ENCODE measurements at regions not wholly inside any gene's neighbourhood (a gene's known extent, or its start where the extent isn't known, plus 50 kb on each side); places are given as distances from the start of the nearest gene placed in this dataset.

DNA sequence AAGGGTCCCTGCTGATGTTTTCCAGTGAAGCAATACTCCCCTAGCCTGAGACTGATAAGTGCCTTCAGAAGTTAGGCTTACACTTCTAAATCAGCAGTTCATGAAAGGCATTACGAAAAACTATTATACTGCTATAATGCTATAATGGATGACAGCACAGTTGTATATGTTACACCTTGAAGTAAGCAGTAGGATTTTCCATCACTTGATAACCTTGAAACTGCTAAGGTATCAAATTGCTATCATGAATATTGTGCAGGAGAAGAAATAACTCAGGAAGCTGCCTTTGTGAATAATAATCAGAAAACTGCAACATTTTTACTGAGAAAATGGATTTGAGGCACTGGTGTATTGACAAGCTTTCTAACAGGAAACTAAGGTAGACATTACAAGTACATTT lies 142.3 kb downstream of the HNMT start:
- DNase-seq: no peak

DNA sequence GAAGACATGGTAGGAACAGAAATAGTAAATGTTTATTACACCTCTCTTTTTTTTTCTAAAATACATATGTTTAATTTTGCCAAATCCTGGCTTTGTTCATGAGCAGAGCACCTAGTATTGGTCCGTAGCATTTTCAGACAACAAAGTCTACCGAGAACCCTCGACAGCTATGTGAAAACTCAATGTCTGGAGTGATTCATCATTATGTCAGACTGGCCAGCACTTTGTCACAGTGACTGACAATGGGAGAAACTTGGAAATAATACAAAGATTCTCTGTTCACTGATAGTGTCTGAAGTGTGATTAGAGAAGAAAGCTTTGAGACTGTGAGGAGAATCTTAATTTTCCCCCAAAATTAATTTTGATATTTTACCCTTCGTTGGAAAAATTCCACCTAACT lies 143.0 kb downstream of the HNMT start:
- DNase-seq: no peak

DNA sequence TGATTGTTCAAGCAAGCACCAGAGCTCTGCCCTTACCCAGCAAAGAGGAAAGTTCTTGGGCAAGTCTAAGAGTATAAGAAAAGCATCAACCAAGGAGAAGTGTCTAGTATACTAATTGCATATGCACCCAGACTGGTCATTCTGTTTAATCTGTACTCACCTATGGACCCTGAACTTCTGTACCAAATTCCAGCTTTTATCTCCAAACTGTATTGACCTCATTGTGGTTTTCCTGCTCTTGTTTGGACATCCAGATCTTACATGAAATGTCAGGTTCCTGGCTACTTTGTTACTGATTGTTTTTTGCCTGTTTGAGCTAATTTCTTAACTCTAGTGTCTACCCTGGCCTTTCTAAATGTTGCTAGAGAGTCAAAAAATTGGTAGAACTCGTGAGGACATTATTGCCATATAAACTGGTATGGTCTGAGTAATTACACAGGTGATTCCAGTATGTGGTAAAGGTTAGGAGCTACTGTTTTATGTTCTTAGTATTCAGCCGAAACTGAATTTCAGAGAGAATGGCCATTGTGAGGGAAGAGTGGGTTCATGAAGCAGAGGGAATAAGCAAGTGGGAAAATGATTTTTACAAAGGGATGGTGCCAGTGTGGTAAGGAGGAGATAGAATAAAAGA lies 146.3 kb downstream of the HNMT start:
- no peak for DNase-seq

DNA sequence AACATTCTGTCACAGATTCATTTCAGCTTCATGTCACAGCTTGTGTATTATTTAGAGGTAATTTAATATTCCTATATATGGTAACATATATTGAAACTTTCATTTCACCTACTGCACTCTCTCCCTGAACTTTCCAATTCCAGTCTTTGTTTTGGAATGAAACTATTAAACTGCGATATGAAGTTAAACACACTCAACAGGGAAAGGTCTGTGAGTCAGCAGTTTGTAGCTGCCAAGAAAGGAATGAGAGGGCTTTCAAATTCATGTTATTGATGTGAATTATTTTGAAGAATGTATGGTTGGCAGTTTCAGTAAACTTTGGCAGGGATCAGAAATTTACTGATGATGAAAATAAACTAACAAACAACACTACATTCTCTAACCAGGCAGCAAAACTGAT lies 148.3 kb downstream of the HNMT start:
- no peak for DNase-seq

DNA sequence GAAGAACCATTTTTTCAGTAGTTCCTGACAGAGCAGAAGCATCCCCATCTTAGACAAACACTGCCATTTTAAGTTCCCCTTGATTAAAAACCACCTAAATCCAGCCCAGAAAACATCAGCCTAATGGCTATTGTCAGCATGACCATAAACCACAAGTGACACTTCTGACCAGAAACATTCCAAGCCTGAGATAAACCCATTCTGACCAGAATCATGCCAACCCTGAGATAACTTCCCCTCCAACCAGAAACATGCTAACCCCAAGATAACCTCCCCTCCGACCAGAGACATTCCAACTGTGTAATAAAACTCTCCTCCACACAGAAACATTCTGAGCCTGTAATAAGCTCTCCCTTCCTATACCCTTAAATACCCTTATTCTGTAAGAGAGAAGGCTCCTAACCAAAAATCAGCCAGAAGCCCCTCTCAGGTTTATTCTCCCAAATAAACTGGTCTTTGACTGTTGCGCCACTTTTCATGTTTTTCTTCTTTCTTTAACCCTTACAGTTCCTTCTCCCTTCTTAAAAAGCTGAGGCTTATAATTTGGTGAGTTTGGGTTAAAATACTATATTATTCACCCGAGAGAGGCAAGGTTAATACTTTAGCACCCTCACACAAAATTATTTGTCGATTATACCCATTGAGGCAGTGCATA lies 149.7 kb downstream of the HNMT start:
- DNase-seq: no peak

DNA sequence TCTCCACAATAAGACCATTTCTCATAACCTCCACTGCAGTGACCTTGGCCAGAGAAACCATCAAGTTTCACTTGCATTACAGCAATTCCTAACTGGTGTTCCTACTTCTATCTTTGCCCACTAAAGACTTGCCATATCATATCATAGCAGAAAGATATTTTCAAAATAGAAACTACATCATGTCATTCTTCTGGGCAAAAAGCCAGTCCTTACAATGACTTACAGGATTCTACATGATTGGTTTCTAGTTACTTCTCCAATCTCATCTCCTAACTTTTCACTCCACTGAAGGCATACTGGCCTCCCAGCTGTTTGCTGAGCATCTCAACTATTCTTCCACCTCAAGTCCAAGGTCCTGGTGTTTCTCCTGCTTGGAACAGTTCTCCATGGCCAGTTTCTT lies 151.4 kb downstream of the HNMT start:
- no peak for DNase-seq

DNA sequence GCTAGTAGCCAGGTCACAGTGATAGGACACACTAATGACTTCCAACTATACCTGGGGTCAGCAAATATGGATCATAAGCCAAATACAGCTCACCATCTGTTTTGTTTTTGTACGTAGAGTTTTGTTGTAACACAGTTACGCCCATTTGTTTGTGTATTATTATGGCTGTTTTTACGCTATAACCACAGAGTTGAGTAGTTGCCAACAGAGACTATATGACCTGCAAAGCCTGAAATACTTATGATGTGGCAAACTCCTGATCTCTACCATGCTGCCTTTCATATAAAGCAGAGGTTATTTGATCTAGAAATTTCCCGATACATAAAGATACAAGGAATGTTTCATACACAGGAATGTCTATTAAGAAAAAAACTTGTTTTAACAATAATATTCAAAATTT lies 152.2 kb downstream of the HNMT start:
- DNase-seq: no peak

DNA sequence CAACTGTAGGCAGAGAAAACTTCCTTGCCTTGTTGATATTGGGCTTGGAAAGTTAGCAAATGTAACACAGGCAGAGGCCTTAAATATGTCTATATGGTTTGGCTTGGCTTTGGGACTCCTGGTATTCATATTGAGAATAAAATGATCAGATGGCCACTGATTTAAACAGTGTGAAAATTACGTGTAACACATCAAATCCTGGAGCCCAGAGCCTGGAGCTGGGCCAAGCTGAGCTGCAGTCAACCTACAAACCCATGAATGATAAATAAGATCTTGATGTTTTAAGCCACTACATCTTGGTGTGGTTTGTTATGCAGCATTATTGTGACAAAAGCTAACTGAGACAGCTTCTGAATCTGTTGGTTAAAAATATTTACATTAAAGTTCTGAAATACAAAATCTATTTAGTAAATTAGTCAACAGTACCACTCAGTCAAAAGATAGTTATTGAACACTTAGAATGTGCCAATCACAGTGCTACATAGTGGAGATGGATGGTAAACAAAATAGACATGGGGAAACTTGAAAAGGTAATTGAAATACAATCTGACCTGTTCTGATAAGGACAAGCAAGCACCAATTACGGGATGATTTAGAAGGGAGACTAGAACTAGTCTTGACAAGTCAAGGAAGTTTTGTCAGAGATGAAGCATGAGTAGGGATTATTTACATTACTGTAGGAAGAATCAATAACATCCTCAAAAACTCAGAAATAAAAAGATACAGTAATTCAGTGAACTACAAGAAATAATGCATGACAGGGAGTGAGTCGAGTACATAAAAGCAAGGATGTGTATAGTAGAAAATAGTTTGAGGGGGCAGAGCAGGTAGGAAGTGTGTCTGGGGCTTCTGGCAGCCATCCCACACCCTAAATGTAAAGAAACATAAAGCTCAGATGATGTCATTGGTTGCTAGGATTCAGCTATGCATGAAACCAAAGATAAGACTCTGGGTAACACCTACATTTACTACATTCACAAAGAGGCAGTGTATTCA lies 157.7 kb downstream of the HNMT start:
- no peak for DNase-seq

DNA sequence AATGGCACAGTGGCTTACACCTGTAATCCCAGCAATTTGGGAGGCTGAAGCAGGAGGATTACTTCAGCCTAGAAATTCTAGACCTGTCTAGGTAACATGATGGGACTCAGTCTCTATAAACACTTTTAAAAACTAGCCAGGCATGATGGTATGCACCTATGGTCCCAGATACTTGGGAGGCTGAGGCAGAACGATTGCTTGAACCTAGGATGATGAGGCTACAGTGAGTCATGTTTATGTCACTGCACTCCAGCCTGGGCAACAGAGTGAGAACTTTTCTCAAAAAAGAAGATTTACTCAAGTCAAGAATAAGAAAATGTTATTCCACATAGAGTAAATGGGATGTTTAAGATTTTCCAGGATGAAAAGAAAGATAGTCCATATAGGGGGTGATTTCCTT lies 158.6 kb downstream of the HNMT start:
- DNase-seq: no peak

DNA sequence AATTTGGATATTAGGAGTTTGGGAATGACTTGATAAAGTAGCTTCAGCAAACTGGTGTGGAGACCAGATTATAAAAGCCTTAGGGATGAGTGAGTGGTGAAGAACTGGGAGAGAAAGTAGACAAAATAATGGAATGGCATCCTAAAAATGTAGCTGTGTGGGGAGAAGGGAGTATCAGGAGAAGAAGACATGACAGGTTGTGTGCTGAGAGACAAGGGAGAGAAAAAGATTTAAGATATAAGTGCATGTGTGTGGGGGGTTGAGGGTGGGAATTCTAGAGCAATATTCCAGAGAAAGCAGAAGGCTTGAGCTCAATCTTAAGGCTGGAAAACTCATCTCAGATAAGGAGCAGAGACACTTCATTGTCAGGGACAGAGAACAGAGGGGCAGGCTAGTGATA lies 159.5 kb downstream of the HNMT start:
- no peak for DNase-seq

DNA sequence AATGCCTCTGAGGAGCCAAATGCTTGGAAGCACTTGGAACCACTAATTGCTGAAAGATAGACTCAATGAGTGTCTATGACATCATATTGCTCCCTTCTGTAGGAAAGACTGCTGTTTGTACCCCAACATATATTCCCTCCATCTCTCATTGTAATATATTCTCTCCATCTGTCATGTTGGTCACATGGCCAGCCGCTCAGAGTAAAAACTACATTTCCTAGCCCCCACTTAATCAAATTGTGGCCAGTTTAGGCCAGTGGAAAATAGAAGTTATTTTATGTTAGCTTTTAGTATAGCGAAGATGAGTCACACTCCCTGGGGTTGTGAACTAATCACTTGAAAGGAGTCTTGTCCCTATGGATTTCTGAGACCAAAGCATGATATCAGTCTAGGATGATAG lies 160.2 kb downstream of the HNMT start:
- DNase-seq: no peak

DNA sequence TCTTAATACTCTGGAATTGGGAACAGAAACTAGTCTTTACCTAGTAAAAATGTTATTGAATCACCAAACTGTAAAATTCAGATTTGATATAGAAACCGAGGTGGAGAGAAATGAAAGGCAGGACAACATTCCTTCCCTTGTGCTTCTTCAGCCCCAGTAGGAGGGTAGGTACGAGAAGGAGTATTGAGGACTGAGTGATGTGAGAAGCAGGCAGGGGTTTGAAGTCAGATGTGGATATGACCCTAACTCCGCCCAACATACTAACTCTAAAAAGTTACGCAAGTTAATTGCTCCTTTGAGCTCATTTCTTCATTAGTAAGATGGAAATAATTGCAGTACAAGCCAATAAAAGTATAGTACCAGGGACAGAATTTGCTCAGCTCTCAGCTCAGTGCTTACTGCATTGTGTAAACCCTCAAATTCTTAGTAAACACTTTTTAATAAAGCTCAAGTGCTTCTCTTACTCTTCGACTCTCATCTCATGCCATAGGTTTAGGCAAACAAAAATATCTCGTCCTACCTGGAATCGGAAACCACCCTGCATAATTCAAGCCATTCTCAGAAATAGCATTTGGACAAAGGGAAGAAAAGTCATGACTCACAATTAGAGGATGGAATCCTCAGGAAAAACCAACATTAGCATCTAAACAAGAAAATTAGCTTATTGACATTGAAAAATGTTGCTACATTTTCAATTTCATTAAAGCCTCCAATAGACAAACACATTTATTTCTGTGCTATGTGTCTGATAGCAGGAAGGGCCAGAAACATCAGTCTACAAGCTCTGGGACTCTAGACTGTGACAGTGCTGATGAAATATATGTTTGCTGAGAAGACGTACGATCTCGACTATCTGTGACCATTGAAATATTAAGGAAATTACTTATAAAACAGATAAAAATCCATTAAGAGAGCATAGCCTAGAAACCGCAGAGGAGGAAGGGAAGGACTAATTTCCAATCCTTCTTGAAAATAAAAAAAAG lies 161.3 kb downstream of the HNMT start:
- DNase-seq: no peak

DNA sequence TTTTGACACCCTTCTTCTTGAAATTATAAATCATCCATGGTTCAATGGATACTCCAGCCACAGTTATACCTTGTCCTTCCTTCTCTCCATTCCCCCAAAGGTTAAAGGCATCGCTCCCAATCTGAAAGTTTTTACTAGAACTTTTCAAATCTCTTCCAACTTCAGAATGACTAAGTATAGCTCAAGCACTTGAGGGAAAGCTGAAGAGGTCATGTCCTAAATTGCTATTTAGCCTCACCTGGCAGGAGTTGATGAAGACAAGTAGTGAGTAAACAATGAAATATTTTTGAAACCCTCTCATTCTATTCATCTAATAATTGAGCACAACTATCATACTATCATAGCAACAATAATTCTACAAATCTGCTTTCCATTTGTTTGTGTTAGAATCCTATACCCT lies 167.8 kb downstream of the HNMT start:
- no peak for DNase-seq

DNA sequence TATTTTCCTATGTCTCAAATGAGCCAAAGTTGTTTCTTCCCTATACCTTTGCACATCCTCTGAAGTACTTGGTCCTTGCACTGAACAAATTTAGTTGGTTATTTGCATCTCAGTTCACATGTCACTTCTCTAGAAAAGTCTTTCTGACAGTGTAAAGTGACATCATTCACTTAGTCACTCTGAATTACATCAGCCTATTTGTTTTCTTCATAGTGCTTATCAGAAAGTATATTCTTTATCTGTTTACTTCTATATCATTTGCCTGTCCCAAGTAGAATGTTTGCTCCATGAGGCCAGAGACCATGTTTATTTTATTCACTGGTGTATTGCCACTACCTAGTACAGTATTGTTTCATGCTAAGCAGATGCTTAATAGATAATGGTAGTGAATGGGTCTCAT lies 173.7 kb downstream of the HNMT start:
- no peak for DNase-seq

DNA sequence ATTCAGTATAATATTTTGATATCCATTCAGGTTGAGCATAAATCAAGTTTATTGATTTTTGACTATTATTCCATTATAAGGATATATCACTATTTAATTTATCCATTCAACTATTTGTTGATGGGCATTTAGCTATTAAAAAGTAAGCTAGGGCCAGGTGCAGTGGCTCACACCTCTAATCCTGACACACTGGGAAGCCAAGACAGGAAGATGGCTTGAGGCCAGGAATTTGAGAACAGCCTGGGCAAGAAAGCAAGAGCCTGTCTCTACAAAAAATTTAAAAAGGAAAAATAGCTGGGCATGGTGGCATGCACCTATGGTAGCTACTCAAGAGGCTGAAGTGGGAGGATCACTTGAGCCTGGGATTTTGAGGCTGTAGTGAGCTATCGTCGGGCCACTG lies 183.5 kb downstream of the HNMT start:
- no peak for DNase-seq

DNA sequence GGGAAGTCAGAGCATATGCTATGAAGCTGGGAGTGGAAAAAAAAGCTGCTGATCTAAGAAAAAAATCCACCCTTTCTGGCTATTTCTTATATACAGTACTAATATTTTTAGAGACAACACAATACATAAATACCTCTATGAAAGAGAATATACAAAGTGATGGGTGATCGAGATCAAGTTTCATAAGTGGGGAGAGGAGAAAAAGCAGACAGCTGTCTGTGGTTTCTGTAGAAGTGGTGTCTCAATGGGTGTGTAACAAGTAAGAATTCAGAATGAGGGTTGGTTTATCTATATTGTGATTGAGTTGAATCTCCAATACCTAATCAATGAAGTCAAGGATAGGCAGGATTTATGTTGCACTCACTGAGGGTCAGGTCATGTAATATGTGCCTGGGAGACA lies 191.0 kb downstream of the HNMT start:
- no peak for DNase-seq

DNA sequence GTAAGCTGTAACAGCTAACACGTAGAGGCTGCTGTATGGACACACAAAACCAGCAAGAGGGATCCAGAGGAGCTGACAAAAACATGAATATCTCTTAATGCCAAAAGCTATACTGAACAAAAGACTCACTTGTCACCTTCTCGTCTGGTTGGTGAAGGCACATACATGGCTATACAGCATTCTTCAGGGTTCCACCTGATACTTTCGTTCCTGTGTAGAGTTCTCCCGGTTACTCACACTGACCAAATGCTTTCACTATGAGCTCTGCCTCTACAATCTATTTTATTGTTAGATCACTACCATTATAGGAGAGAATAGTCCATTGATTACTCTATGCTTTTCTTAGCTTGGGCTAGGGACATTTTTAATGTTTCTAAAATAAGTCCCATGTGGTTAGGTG lies 193.1 kb downstream of the HNMT start:
- DNase-seq: no peak

DNA sequence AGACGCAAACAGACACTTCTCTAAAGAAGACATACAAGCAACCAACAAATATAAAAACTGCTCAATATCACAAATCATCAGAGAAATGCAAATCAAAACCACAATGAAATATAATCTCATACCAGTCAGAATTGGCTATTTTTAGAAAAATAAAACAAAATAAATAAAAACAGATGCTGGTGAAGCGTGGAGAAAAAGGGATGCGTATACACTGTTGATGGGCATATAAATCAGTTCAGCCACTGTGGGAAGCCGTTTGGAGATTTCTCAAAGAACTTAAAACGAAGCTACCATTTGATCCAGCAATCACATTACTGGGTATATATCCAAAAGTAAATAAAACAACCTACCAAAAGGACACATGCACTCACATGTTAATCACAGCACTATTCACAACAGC lies 206.2 kb downstream of the HNMT start:
- DNase-seq: no peak

DNA sequence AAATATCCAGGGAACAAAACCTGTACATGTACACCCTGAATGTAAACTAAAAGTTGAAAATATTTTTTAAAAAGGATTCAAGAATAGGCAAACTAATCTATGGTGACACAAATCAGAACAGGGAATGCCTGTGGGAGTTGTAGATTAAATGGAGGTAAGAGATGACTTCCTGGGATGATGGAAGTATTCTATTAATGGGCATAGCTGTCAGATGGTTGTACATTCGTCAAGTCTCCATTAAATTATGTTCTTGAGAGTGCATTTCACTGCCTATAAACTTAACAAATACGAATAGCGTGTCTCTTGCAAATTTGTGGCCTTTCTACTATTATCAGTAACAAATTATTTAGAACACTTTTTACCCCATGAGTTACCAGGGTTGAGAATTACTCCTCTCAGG lies 207.0 kb downstream of the HNMT start:
- no peak for DNase-seq

DNA sequence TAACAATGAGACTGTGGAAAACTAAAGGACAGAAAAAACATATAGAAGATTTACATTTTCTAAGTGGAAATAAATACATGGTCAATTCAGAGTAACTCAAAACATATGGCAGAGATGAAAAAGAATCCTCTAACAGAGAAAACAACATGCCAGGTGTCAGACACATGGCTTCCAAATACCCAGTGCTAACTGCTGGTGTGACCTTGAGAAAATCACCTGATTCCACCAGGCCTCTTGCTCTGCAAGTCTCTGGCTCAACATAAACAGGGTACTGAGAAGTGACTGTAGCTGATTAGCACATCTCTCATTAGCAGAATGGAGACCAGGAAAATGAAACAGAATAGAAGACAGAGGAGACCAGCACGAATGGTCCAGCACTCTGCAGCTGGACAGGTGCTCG lies 210.8 kb downstream of the HNMT start:
- DNase-seq: no peak

DNA sequence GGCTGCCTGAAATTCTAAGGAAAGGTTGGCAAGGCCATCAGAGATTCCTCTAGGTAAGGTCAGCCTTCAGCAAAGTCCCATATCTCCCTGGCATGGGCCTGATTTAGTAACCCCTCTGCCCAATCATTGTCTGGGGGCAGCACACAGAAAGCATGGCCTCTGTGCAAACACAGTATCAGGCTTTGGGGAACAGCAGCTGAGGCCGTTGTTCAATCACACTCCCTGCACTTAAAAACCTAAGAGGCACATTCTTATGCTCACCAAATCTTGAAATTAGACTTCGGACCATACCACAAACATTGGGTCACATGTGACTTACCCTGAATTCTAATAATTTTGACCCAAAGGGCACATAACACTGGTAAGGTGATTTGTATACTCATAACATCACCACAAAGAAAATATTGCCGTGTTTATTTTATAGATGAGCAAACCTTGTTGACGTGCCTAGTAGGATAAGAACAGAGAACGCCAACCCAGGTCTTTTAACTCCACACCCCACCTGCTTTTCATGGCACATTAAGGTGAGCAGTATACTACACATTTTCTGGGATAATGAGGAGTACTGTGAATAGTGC lies 212.7 kb downstream of the HNMT start:
- no peak for DNase-seq

DNA sequence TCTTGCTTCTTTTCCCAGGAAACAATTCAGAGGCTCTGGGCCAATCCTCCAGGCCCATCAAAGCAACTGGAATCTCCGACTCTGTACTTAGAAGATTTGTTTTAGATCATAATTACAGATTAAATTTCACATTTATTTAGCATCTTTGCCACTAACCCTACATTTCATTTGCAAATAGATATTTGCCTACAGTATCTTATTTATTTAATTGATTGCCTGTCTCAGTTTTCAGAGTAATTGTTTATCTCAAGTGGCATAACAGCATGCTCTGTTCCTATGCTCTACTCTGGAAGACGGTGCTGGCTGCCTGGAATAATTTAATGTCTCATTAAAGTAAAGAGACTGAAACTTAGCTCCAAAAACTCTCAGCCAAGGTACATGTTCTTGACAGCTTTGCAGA lies 213.4 kb downstream of the HNMT start:
- no peak for DNase-seq
